Embryonic facial prominence (tissue), 1 donor: ENCODE measurements at regions not wholly inside any gene's neighbourhood (a gene's known extent, or its start where the extent isn't known, plus 50 kb on each side); places are given as distances from the start of the nearest gene placed in this dataset.
"Not testable (repeated sequence)": the region's sequence is repeated elsewhere in the genome, so short reads cannot be mapped to it uniquely, and the experiment has no call there.

ENCODE experiments used
- DNase-seq: peaks from one replicate; pipeline ENCODE4 v3.0.0-alpha.2; 2016; ENCODE audit errors: extremely low spot score

GRCh38 chr17:33892717-33893591 is 362.1 kb upstream of the CCL2 start:
- DNase-seq: no peak

GRCh38 chr17:33895491-33895890 is 359.6 kb upstream of the CCL2 start:
- DNase-seq: no peak

GRCh38 chr17:33896263-33896662 is 358.8 kb upstream of the CCL2 start:
- no peak for DNase-seq

- DNase-seq: no peak
Measured at GRCh38 chr17:33901085-33901484, 354.0 kb upstream of the CCL2 start.

- no peak for DNase-seq
Measured at GRCh38 chr17:33902901-33903449, 352.1 kb upstream of the CCL2 start.

- no peak for DNase-seq
Measured at GRCh38 chr17:33904476-33904875, 350.6 kb upstream of the CCL2 start.

GRCh38 chr17:33905338-33905800 is 349.7 kb upstream of the CCL2 start:
- no peak for DNase-seq

- DNase-seq: no peak
Measured at GRCh38 chr17:33908363-33909064, 346.6 kb upstream of the CCL2 start.

GRCh38 chr17:33910200-33910857 is 344.8 kb upstream of the CCL2 start:
- DNase-seq: no peak

GRCh38 chr17:33914125-33914524 is 341.0 kb upstream of the CCL2 start:
- no peak for DNase-seq

- no peak for DNase-seq
Measured at GRCh38 chr17:33922971-33923370, 332.1 kb upstream of the CCL2 start.

GRCh38 chr17:33924104-33924503 is 331.0 kb upstream of the CCL2 start:
- no peak for DNase-seq

- no peak for DNase-seq
Measured at GRCh38 chr17:33925649-33926048, 329.4 kb upstream of the CCL2 start.

- no peak for DNase-seq
Measured at GRCh38 chr17:33927732-33928133, 327.4 kb upstream of the CCL2 start.

GRCh38 chr17:33929181-33929724 is 325.8 kb upstream of the CCL2 start:
- no peak for DNase-seq

- DNase-seq: not testable (repeated sequence)
Measured at GRCh38 chr17:33931148-33931814, 323.8 kb upstream of the CCL2 start.

GRCh38 chr17:33932996-33933395 is 322.1 kb upstream of the CCL2 start:
- DNase-seq: no peak

GRCh38 chr17:33933576-33933975 is 321.5 kb upstream of the CCL2 start:
- DNase-seq: no peak

- no peak for DNase-seq
Measured at GRCh38 chr17:33934696-33935095, 320.4 kb upstream of the CCL2 start.

- no peak for DNase-seq
Measured at GRCh38 chr17:33935822-33936221, 319.3 kb upstream of the CCL2 start.

- DNase-seq: no peak
Measured at GRCh38 chr17:33936764-33937163, 318.3 kb upstream of the CCL2 start.
